ENCODE measurements at regions not wholly inside any gene's neighbourhood (a gene's known extent, or its start where the extent isn't known, plus 50 kb on each side); places are given as distances from the start of the nearest gene placed in this dataset.
"Not testable (repeated sequence)": the region's sequence is repeated elsewhere in the genome, so short reads cannot be mapped to it uniquely, and the experiment has no call there.

DNA sequence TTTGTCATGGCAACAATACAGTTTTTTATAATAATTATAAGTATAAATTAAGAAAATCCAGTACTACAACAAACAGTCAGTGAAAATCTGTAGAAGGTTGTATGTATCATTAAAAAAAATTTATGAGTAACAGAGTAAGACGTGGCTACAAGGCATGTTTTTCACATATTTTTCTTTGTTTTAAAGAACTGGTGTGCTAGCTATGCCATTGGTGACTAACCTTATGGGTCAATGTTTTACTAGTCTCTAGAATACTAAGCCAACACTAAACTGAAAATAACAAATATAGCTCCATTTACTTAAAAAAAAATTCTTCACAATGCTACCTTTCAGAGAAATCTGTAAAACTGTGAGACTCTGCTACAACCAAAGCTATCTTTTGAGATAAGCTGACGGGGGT is 261.5 kb downstream of the ADGRL2 start:
- no peak for DNase-seq (ENCODE audit: low read depth)

- no peak for DNase-seq (ENCODE audit: low read depth)
Observed at GRCh38 chr1:82059959-82060358, 259.2 kb downstream of the ADGRL2 start.

GRCh38 chr1:82057011-82057410 is 256.3 kb downstream of the ADGRL2 start:
- DNase-seq (ENCODE audit: low read depth) = no peak

DNA sequence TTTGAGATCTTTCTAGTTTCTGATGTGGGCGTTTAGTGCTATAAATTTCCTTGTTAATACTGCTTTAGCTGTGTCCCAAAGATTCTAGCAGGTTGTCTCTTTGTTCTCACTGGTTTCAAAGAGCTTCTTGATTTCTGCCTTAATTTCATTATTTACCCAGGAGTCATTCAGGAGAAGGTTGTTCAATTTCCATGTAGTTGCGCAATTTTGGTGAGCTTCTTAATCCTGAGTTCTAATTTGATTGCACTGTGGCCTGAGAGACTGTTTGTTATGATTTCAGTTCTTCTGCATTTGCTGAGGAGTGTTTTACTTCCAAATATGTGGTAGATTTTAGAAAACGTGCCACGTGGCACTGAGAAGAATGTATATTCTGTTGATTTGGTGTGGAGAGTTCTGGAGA is 254.6 kb downstream of the ADGRL2 start:
- not testable (repeated sequence) for DNase-seq (ENCODE audit: low read depth)

- DNase-seq (ENCODE audit: low read depth) = no peak
Observed at GRCh38 chr1:82052563-82052962, 251.8 kb downstream of the ADGRL2 start.

DNA sequence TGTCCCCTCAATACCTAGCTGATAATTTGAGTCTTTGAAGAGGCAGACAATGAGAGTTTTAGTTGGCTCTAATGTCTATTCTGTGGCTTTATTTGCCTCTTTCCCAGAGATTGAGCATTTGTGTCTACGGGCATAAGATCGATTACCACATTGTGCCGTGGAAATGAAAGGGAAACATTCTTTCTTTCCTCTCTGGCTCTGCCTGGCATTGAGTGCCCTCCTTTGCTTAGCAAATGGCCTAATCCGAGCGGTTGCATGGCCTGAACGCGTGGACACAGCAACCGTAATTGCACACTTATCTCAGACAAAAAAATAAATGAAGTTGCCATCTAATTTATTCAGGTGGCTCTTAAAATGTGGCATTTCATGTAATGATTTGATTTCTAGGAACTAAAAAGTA is 247.9 kb downstream of the ADGRL2 start:
- no peak for DNase-seq (ENCODE audit: low read depth)

- DNase-seq (ENCODE audit: low read depth) = no peak
Observed at GRCh38 chr1:82045221-82045620, 244.5 kb downstream of the ADGRL2 start.

DNA sequence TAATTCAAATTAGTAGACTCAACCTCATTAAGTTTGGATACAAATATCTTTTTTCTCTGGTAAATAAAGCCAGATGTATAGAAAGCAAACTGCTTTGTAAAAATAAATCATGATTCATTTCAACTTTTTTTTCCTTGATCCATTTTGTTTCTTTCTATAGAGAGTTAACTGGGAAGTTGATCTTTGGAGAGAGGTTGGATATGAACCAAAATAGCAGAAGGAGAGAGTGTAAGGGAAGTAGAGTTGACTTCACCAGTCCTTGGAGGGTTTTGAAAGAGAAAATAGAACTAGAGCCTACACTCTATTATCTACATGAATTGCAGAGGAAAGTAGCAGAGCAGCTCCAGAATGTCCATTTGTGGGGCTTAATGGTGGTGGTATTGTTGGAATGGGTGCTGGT is 243.8 kb downstream of the ADGRL2 start:
- no peak for DNase-seq (ENCODE audit: low read depth)

GRCh38 chr1:82044111-82044510 is 243.4 kb downstream of the ADGRL2 start:
- DNase-seq (ENCODE audit: low read depth) = no peak

DNA sequence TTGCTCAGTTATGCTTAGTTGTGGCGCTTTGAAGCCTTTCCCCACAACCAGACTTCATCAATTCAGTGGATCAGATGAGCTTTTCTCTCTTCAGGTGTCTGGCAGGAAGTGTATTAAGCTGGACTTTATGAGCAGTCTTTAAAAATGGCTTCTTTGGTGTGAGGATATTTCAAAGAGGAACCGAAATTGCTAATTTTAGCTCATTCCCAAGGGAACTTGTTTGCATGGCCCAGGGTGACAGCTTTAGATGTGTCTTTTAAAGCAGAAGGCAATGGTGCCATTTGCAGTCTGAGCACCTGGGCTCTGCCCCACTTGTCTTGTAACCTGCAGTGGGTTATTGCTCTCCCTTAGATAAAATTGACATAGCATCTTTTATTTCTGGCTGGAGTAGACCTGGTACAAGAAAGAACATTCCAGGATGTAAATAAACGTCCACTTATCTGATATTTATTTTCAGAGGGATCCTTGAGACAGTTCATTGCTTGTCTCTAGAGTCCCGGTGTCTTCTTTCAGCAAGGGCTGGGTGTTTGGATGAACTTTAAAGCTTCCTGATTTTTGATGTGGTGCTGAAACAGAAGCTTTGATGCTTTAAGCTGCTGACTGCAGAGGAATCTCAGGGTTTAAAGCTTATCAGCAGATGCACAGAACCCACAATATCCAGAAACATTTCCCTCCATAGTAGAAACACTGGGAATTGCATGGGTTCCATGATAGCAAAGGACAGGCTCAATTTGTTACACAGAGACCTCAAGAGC is 241.7 kb downstream of the ADGRL2 start:
- no peak for DNase-seq (ENCODE audit: low read depth)

All from ELR (cell line).